Nucleus accumbens (tissue), 56 donors: ENCODE measurements at regions not wholly inside any gene's neighbourhood (a gene's known extent, or its start where the extent isn't known, plus 50 kb on each side); places are given as distances from the start of the nearest gene placed in this dataset.
"Not testable (repeated sequence)": the region's sequence is repeated elsewhere in the genome, so short reads cannot be mapped to it uniquely, and the experiment has no call there.

Experiments used
- DNase-seq, 56 donors: peaks; one replicate each; lab custom pipeline; 2025; lab: John Stamatoyannopoulos, UW

GRCh38 chr7:46616636-46617035 lies 695.6 kb upstream of the IGFBP3 start:
- no peak for DNase-seq

- no peak for DNase-seq
Observed at GRCh38 chr7:46613551-46613950, 692.5 kb upstream of the IGFBP3 start.

- DNase-seq = no peak
Observed at GRCh38 chr7:46613116-46613515, 692.0 kb upstream of the IGFBP3 start.

GRCh38 chr7:46611508-46611907 lies 690.4 kb upstream of the IGFBP3 start:
- no peak for DNase-seq

GRCh38 chr7:46610746-46611145 lies 689.7 kb upstream of the IGFBP3 start:
- no peak for DNase-seq

- DNase-seq = no peak
Observed at GRCh38 chr7:46607176-46607575, 686.1 kb upstream of the IGFBP3 start.

GRCh38 chr7:46606761-46607160 lies 685.7 kb upstream of the IGFBP3 start:
- DNase-seq = no peak

- DNase-seq = no peak
Observed at GRCh38 chr7:46604241-46604661, 683.2 kb upstream of the IGFBP3 start.

- DNase-seq = no peak
Observed at GRCh38 chr7:46603780-46604179, 682.7 kb upstream of the IGFBP3 start.

GRCh38 chr7:46603296-46603752 lies 682.3 kb upstream of the IGFBP3 start:
- peak in 1 of 56 donors; percentile 16 for DNase-seq

GRCh38 chr7:46600340-46600739 lies 679.3 kb upstream of the IGFBP3 start:
- no peak for DNase-seq

- DNase-seq = not testable (repeated sequence)
Observed at GRCh38 chr7:46594831-46595230, 673.8 kb upstream of the IGFBP3 start.

GRCh38 chr7:46590918-46591905 lies 670.1 kb upstream of the IGFBP3 start:
- not testable (repeated sequence) for DNase-seq

GRCh38 chr7:46589286-46589685 lies 668.2 kb upstream of the IGFBP3 start:
- DNase-seq = no peak

- DNase-seq = no peak
Observed at GRCh38 chr7:46586406-46586805, 665.3 kb upstream of the IGFBP3 start.

- DNase-seq = no peak
Observed at GRCh38 chr7:46583656-46584055, 662.6 kb upstream of the IGFBP3 start.

- DNase-seq = no peak
Observed at GRCh38 chr7:46581268-46581667, 660.2 kb upstream of the IGFBP3 start.

- DNase-seq = no peak
Observed at GRCh38 chr7:46580766-46581165, 659.7 kb upstream of the IGFBP3 start.

GRCh38 chr7:46577394-46577793 lies 656.3 kb upstream of the IGFBP3 start:
- no peak for DNase-seq

- no peak for DNase-seq
Observed at GRCh38 chr7:46576950-46577349, 655.9 kb upstream of the IGFBP3 start.

GRCh38 chr7:46572691-46573090 lies 651.6 kb upstream of the IGFBP3 start:
- DNase-seq = no peak

- DNase-seq = no peak
Observed at GRCh38 chr7:46571996-46572395, 650.9 kb upstream of the IGFBP3 start.
